Gastrocnemius medialis (tissue), 4 donors: ENCODE measurements at regions not wholly inside any gene's neighbourhood (a gene's known extent, or its start where the extent isn't known, plus 50 kb on each side); places are given as distances from the start of the nearest gene placed in this dataset.

Experiments used
- ATAC-seq, 2 donors: fragments of 150-250 bp; one replicate each; pipeline ENCODE4 v1.9.1; 2016
- DNase-seq, 2 donors: peaks; one replicate each; pipeline ENCODE4 v3.0.0-alpha.2; 2019
- H3K27ac ChIP-seq, 4 donors: fragments of 200-600 bp; sonication (generic); 1 replicate in 1 of 4; 2 replicates in 3 of 4; pipeline ENCODE4 v1.5.1; 2016 to 2018; ENCODE audit warnings: mild to moderate bottlenecking in 2 of 4, moderate library complexity in 1 of 4
- H3K27me3 ChIP-seq, 3 donors: fragments of 200-600 bp; sonication (generic) in 2 of 3; 1 replicate in 1 of 3; 2 replicates in 2 of 3; pipeline versions ENCODE4 v1.5.1 to v1.6.0; 2016 to 2019; ENCODE audit warnings: mild to moderate bottlenecking in 1 of 3, moderate library complexity in 1 of 3
- H3K36me3 ChIP-seq, 2 donors: fragments of 200-600 bp; sonication (generic) in 1 of 2; one replicate each; pipeline ENCODE4 v1.5.1; 2017 to 2018
- H3K4me1 ChIP-seq, 2 donors: fragments of 200-600 bp; sonication (generic) in 1 of 2; one replicate each; pipeline ENCODE4 v1.5.1; 2016 to 2017; ENCODE audit warnings: mild to moderate bottlenecking in 2 of 2
- H3K4me3 ChIP-seq, 4 donors: fragments of 200-600 bp; sonication (generic) in 3 of 4; 1 replicate in 1 of 4; 2 replicates in 3 of 4; pipeline ENCODE4 v1.5.1; 2016 to 2019; ENCODE audit warnings: mild to moderate bottlenecking in 2 of 4
- H3K9me3 ChIP-seq, 3 donors: fragments of 200-600 bp; sonication (generic) in 2 of 3; 1 replicate in 1 of 3; 2 replicates in 2 of 3; pipeline ENCODE4 v1.5.1; 2016 to 2019
- CTCF ChIP-seq, 5 experiments: fragments of 450-650 bp in 3 of 5; fragments of 200-600 bp in 2 of 5; sonication (generic) in 2 of 5; IDR thresholded peaks in 4 of 5; conservative IDR thresholded peaks in 1 of 5; 1 replicate in 4 of 5; 2 replicates in 1 of 5; pipeline ENCODE4 v1.5.1; 2016 to 2019; ENCODE audit warnings: antibody characterized with exemption in 5 of 5, mild to moderate bottlenecking in 3 of 5, moderate library complexity in 3 of 5
- POLR2A ChIP-seq, 2 donors: fragments of 450-650 bp; IDR thresholded peaks; one replicate each; pipeline ENCODE4 v1.6.1; 2017; ENCODE audit warnings: antibody characterized with exemption in 2 of 2, mild to moderate bottlenecking in 2 of 2, moderate library complexity in 2 of 2
- in situ Hi-C, 4 donors: fragments of 200-750 bp; cut with MboI; loops; one replicate each; pipeline versions ENCODE4 v1.15.0 to v1.8.0; 2017; ENCODE audit warnings: low sequenced_read_pairs in 4 of 4
- intact Hi-C: fragments of 100-400 bp; cut with DNase I; formaldehyde crosslinking; loops from one replicate; pipeline ENCODE4 v1.15.1; 2023; ENCODE audit warnings: low total_unique reads

GRCh38 chr4:56104188-56104587 lies 155.4 kb downstream of the CEP135 start:
- no peaks in the 10 kb centered on the region for H3K4me1 ChIP-seq
- H3K27me3 ChIP-seq, result no peaks in the 10 kb centered on the region
- H3K27ac ChIP-seq, result no peak overlapping the region
- no peak for ATAC-seq
- intact Hi-C loops (no loop called here), in situ Hi-C loops (no loop called here)
- H3K4me3 ChIP-seq, result no peak overlapping the region
- no peaks in the 10 kb centered on the region for H3K9me3 ChIP-seq
- TF ChIP-seq POLR2A (IDR thresholded peaks at IDR 0.05) (no peak), CTCF (IDR thresholded peaks at IDR 0.05 in 4 of 5, conservative IDR thresholded peaks at IDR 0.05 in 1 of 5) (no peak)
- H3K36me3 ChIP-seq, result no peaks in the 10 kb centered on the region
- no peak for DNase-seq

GRCh38 chr4:56102601-56103000 lies 153.9 kb downstream of the CEP135 start:
- no peak for TF ChIP-seq CTCF (IDR thresholded peaks at IDR 0.05 in 4 of 5, conservative IDR thresholded peaks at IDR 0.05 in 1 of 5)
- no peak for TF ChIP-seq POLR2A (IDR thresholded peaks at IDR 0.05)
- Histone ChIP-seq H3K4me3 (no peak overlapping the region), H3K27ac (no peak overlapping the region), H3K9me3 (no peaks in the 10 kb centered on the region), H3K4me1 (no peaks in the 10 kb centered on the region), H3K27me3 (no peaks in the 10 kb centered on the region), H3K36me3 (no peaks in the 10 kb centered on the region)
- DNase-seq, result no peak
- in situ Hi-C loops, result no loop called here
- intact Hi-C loops, result no loop called here
- ATAC-seq, result no peak

GRCh38 chr4:56099378-56099786 lies 150.6 kb downstream of the CEP135 start:
- H3K27ac ChIP-seq, result no peak overlapping the region
- TF ChIP-seq POLR2A (IDR thresholded peaks at IDR 0.05) (no peak), CTCF (IDR thresholded peaks at IDR 0.05 in 4 of 5, conservative IDR thresholded peaks at IDR 0.05 in 1 of 5) (no peak)
- no peaks in the 10 kb centered on the region for H3K4me1 ChIP-seq
- H3K9me3 ChIP-seq, result no peaks in the 10 kb centered on the region
- in situ Hi-C loops, result no loop called here
- H3K27me3 ChIP-seq, result no peaks in the 10 kb centered on the region
- DNase-seq (no peak), ATAC-seq (no peak)
- intact Hi-C loops, result no loop called here
- H3K4me3 ChIP-seq, result no peak overlapping the region
- H3K36me3 ChIP-seq, result no peaks in the 10 kb centered on the region

- TF ChIP-seq POLR2A (IDR thresholded peaks at IDR 0.05), result no peak
- no peak for TF ChIP-seq CTCF (IDR thresholded peaks at IDR 0.05 in 4 of 5, conservative IDR thresholded peaks at IDR 0.05 in 1 of 5)
- Histone ChIP-seq H3K27me3 (no peaks in the 10 kb centered on the region), H3K9me3 (no peaks in the 10 kb centered on the region), H3K4me3 (no peak overlapping the region), H3K4me1 (no peaks in the 10 kb centered on the region), H3K27ac (no peak overlapping the region), H3K36me3 (no peaks in the 10 kb centered on the region)
- DNase-seq, result no peak
- ATAC-seq, result no peak
- intact Hi-C loops (no loop called here), in situ Hi-C loops (no loop called here)
Observed at GRCh38 chr4:56093576-56093975, 144.8 kb downstream of the CEP135 start.

- H3K36me3 ChIP-seq, result no peaks in the 10 kb centered on the region
- no peaks in the 10 kb centered on the region for H3K9me3 ChIP-seq
- ATAC-seq (no peak), DNase-seq (no peak)
- no peak overlapping the region for H3K27ac ChIP-seq
- no peak overlapping the region for H3K4me3 ChIP-seq
- TF ChIP-seq CTCF (IDR thresholded peaks at IDR 0.05 in 4 of 5, conservative IDR thresholded peaks at IDR 0.05 in 1 of 5) (no peak), POLR2A (IDR thresholded peaks at IDR 0.05) (no peak)
- H3K4me1 ChIP-seq, result no peaks in the 10 kb centered on the region
- intact Hi-C loops, result no loop called here
- H3K27me3 ChIP-seq, result no peaks in the 10 kb centered on the region
- in situ Hi-C loops, result no loop called here
Observed at GRCh38 chr4:56092540-56092939, 143.8 kb downstream of the CEP135 start.
